Keratinocyte (primary cell): ENCODE measurements at regions not wholly inside any gene's neighbourhood (a gene's known extent, or its start where the extent isn't known, plus 50 kb on each side); places are given as distances from the start of the nearest gene placed in this dataset.

ENCODE experiments used
- CTCF ChIP-seq, 3 experiments: IDR thresholded peaks in 1 of 3; conservative IDR thresholded peaks in 1 of 3; optimal IDR thresholded peaks in 1 of 3; 2 replicates in 2 of 3; 3 replicates in 1 of 3; pipeline versions ENCODE3 to v1.5.1; 2011; ENCODE audit warnings: low read length in 3 of 3, mild to moderate bottlenecking in 3 of 3, moderate library complexity in 2 of 3, control low read depth in 1 of 3, inconsistent platforms in 1 of 3; ENCODE audit not compliant: insufficient read depth in 2 of 3; ENCODE audit errors: extremely low read depth in 1 of 3
- EZH2 ChIP-seq: IDR thresholded peaks from one replicate; pipeline ENCODE4 v1.6.1; 2012; ENCODE audit warnings: inconsistent platforms, mild to moderate bottlenecking, low read length, moderate library complexity

- TF ChIP-seq CTCF (optimal IDR thresholded peaks at IDR 0.05 in 1 of 3, IDR thresholded peaks at IDR 0.05 in 1 of 3, conservative IDR thresholded peaks at IDR 0.05 in 1 of 3; ENCODE audit: extremely low read depth in 1 of 3, insufficient read depth in 2 of 3, low read length in 3 of 3) (no peak), EZH2 (no peak)
Measured at GRCh38 chr2:33726415-33726814, 127.3 kb upstream of the FAM98A start.
